Activated naive CD4-positive, alpha-beta T cell treated with anti-CD3 and anti-CD28 coated beads for 36 hours (primary cell): ENCODE measurements at regions not wholly inside any gene's neighbourhood (a gene's known extent, or its start where the extent isn't known, plus 50 kb on each side); places are given as distances from the start of the nearest gene placed in this dataset.
A peak's percentile ranks its signal among the peaks of the same experiment; 100 is the strongest.

Experiments used
- CTCF ChIA-PET: fragments of 350-600 bp; sonication (Branson Sonifier 250); formaldehyde crosslinking; loops from one replicate; lab custom pipeline; 2021; ENCODE audit warnings: antibody characterized with exemption; lab: Charles Lee
- DNase-seq: peaks from one replicate; pipeline ENCODE4 v3.0.0-alpha.2; 2020
- H3K27ac Mint-ChIP-seq: one replicate; pipeline ENCODE4 v1.8.0; 2021; ENCODE audit warnings: mild to moderate bottlenecking, mixed read lengths
- H3K27me3 Mint-ChIP-seq: one replicate; pipeline ENCODE4 v1.8.0; 2021; ENCODE audit warnings: low read depth, mixed read lengths
- H3K36me3 Mint-ChIP-seq: one replicate; pipeline ENCODE4 v1.8.0; 2021; ENCODE audit warnings: low read depth, mixed read lengths
- H3K4me1 Mint-ChIP-seq: one replicate; pipeline ENCODE4 v1.8.0; 2021; ENCODE audit warnings: low read depth, mixed read lengths
- H3K4me3 Mint-ChIP-seq: one replicate; pipeline ENCODE4 v1.8.0; 2021; ENCODE audit warnings: mild to moderate bottlenecking, moderate library complexity, mixed read lengths
- H3K9me3 Mint-ChIP-seq: one replicate; pipeline ENCODE4 v1.8.0; 2021; ENCODE audit warnings: mixed read lengths
- intact Hi-C: fragments of 100-400 bp; cut with micrococcal nuclease; formaldehyde crosslinking; loops from one replicate; pipeline ENCODE4 v1.15.1; 2023

DNA sequence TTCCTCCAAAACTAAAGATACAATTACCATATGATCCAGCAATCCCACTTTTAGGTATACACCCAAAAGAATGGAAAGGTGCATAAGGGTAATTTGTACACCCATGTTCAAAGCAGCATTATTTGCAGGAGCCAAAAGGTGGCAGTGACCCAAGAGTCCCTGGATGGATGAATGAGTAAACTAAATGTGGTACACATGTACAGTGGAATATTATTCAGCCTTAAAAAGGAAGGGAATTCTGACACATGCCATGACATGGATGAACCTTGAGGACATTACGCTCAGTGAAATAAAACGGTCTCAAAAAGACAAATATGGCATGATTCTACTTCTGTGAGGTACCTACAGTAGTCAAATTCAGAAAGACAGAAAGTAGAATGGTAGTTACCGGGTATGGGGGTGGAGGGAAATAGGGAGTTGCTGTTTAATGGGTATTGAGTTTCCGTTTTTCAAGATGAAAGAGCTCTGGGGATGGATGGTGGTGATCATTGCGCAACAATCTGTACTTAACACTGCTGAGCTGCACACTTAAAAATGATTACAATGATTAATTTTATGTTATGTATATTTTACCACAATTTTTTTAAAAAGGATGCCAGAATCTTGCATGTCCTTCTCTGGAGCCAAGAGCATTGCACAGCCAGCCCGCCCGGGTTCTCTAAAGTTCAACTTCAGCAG is 518.9 kb upstream of the JARID2 start:
- Mint-ChIP-seq H3K27me3 (no peaks in the 10 kb centered on the region), H3K4me3 (no peak overlapping the region), H3K27ac (no peak overlapping the region), H3K4me1 (peaks cover 58% of the 10 kb centered on the region), H3K36me3 (peaks cover 3% of the 10 kb centered on the region), H3K9me3 (peaks cover 2% of the 10 kb centered on the region)
- CTCF ChIA-PET, result interaction anchor here (1.7 kb wide), 1 partner anchor 15 kb away, joined by 6 read pairs; no protein-coding TSS in a partner anchor
- intact Hi-C loops, result no loop called here
- DNase-seq, result no peak

DNA sequence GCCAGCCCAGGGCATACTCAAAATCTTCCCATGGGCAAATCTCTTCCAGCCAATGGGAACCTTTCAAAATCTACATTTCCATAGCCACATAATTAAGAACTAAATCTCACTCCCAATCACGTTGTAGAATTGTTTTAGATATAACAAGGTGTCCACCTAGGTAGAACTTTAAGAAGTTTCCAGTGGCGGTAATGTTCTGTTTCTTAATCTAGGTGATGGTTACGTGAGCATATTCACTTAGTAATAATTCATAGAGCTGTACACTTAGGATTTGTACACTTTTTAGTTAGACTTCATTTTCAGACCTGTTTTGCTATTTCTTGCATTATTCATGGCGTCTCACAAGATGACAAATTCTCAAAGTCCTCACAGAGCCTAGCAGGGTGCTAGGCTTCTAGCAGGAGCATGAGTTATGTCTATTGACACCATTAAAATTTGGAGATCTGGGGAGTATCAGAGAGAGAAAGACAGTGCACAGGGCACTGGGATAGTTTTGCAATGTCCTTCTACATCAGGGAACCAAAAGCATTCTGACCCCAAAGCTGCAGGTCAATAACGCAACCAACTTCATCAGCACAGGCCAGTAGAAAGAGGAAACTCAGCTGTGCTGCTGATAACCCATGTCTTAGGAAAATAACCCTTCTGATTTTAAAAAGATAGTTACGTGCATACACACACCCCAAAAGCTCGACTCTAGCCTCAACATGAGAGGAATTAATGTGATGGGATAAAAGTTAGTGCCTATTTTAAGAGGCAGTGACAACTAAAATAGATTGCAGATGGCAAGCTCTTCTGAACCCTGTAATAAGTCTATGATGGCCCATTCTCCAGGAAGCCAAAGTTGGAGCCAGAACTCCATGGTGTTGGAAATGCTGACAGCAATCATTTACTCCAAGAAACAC is 518.1 kb upstream of the JARID2 start:
- H3K36me3 Mint-ChIP-seq, result peaks cover 3% of the 10 kb centered on the region
- CTCF ChIA-PET, result interaction anchor here (1.0 kb wide), 1 partner anchor 10 kb away, joined by 3 read pairs; no protein-coding TSS in a partner anchor

DNA sequence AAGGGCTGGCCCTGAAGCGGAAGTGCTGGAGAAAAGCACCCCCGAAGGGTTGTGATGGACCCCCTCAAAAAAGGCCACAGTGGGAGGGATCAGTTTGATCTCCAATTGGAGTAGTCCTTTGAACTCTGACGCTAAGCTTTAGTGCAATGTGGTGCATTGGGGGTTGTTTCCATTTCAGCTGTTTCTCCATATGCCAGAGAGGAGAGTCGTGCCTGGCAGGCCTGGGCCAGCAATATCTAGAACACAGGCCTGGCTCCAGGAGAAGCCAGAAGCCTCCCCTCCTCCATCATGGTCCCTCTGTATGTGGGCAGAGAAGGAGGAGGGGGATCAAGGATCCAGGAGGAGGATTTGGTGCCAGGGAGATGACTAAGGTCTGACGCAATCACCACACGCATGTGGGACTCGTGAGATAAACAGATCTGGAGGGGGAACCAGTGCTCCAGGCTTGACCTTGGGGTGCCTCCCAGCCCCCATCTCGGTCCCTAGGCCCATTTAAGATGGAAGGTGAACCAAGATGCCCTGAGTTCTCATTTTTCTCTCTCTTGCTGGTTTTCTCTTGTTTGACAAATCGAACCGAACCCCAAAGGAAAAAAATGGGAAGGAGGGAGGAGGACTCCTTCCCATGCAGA is 517.4 kb upstream of the JARID2 start:
- intact Hi-C loops, result no loop called here
- CTCF ChIA-PET, result interaction anchor here (1.0 to 1.4 kb wide), 2 partner anchors 11 kb away, joined by 3 to 4 read pairs; no protein-coding TSS in a partner anchor
- Mint-ChIP-seq H3K9me3 (peaks cover under 1% of the 10 kb centered on the region), H3K27ac (no peak overlapping the region), H3K4me3 (no peak overlapping the region), H3K4me1 (peaks cover 64% of the 10 kb centered on the region), H3K36me3 (peaks cover 3% of the 10 kb centered on the region), H3K27me3 (no peaks in the 10 kb centered on the region)
- DNase-seq, result no peak

More for the DNA sequence above, 518.1 kb upstream of the JARID2 start:
- peaks cover 63% of the 10 kb centered on the region for H3K4me1 Mint-ChIP-seq
- no peak overlapping the region for H3K27ac Mint-ChIP-seq
- intact Hi-C loops, result no loop called here
- peaks cover 2% of the 10 kb centered on the region for H3K9me3 Mint-ChIP-seq
- no peaks in the 10 kb centered on the region for H3K27me3 Mint-ChIP-seq
- no peak for DNase-seq
- no peak overlapping the region for H3K4me3 Mint-ChIP-seq

DNA sequence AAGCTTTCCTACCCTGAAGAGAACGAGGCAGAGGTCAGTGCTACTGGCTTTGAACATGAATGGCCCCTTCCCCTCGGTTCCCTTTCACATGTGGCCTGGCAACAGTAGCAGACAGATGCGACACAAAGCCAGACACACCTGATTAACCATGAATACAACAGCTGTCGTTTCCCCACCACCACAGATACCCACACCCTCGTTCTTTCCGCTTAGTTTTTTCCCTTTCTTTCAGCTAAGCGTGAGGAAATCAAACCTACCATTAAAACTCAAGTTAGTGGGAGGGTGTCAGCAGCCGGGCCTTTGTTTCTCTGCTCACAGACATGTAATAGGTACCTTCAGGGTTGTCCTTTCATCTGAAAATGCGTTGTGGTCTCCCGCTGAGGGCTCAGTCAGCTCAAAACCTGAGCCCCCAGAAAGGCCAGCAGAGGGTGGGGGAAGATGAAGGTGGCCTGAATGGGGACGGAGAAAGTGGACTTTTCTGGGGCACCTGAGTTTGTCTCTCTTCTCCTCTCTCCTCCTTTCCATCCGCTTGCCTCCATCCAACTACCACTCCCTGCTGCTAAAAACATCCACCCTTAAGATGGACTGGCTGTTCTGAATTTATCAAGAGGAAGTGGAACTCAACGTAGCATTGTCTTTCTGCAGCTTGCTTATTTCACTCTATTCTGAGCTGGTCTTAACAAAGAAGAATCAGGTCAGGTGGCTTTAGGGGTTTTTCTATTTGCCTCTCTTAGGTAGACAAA is 516.6 kb upstream of the JARID2 start:
- H3K9me3 Mint-ChIP-seq, result no peaks in the 10 kb centered on the region
- no peaks in the 10 kb centered on the region for H3K27me3 Mint-ChIP-seq
- peaks cover 69% of the 10 kb centered on the region for H3K4me1 Mint-ChIP-seq
- no peak for DNase-seq
- H3K36me3 Mint-ChIP-seq, result peaks cover 3% of the 10 kb centered on the region
- no peak overlapping the region for H3K4me3 Mint-ChIP-seq
- intact Hi-C loops, result no loop called here
- CTCF ChIA-PET, result interaction anchor here (1.4 to 2.0 kb wide), 2 partner anchors 12 to 18 kb away, joined by 4 to 8 read pairs; no protein-coding TSS in a partner anchor
- peak overlapping the region; percentile 96 for H3K27ac Mint-ChIP-seq

DNA sequence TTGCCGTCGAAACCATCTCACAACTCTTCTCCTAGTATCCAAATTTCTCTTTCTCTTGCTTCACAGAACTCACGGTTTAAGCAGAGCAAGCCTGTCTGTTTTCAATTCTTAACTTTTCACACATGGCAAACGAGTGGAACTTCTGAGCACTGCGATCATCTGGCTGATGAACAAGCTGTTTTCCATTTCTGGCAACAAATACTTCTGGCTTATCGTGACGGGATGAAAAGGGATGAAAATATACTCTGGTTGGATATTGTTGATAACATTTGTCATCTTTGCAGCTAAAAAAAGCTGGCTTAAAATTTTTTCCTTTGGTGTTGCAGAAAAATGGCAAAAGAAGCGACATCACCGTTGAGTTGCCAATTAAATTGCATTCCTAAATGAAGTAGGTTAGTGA is 515.2 kb upstream of the JARID2 start:
- H3K9me3 Mint-ChIP-seq, result no peaks in the 10 kb centered on the region
- no peak overlapping the region for H3K4me3 Mint-ChIP-seq
- H3K4me1 Mint-ChIP-seq, result peaks cover 81% of the 10 kb centered on the region
- CTCF ChIA-PET, result interaction anchor here (2.0 kb wide), 1 partner anchor 20 kb away, joined by 8 read pairs; no protein-coding TSS in a partner anchor
- peaks cover 3% of the 10 kb centered on the region for H3K36me3 Mint-ChIP-seq
- peak overlapping the region; percentile 96 for H3K27ac Mint-ChIP-seq
- no peak for DNase-seq
- H3K27me3 Mint-ChIP-seq, result no peaks in the 10 kb centered on the region
- intact Hi-C loops, result loop anchor here (5.0 to 10.0 kb wide), 6 partner anchors 348 to 1594 kb away; no protein-coding TSS in a partner anchor

DNA sequence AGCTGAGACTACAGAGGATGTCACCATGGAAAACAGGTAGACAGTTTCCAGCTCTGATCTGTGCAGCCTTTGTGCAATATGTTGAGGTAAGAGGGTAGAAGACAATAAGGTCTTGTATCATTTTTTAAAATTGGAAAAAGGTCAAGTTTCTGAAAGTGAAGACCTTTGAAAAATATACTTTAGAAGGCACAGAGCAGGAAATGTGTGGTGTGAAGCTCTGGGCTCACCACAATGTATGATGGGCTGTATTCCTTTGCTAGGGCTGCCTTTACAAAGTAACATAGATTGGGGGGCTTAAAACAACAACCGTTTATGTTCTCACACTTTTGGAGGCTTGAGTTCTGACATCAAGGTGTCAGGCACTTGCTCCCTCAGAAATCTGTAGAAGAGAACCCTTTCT is 514.3 kb upstream of the JARID2 start:
- DNase-seq, result no peak
- peak overlapping the region; percentile 96 for H3K27ac Mint-ChIP-seq
- intact Hi-C loops, result loop anchor here (1.0 to 10.0 kb wide), 12 partner anchors 9 to 1593 kb away; no protein-coding TSS in a partner anchor
- H3K4me1 Mint-ChIP-seq, result peaks cover 91% of the 10 kb centered on the region
- H3K9me3 Mint-ChIP-seq, result no peaks in the 10 kb centered on the region
- H3K36me3 Mint-ChIP-seq, result peaks cover 3% of the 10 kb centered on the region
- CTCF ChIA-PET, result interaction anchor here (1.0 to 2.0 kb wide), 2 partner anchors 20 to 70 kb away, joined by 3 to 8 read pairs; no protein-coding TSS in a partner anchor
- H3K4me3 Mint-ChIP-seq, result no peak overlapping the region
- no peaks in the 10 kb centered on the region for H3K27me3 Mint-ChIP-seq

DNA sequence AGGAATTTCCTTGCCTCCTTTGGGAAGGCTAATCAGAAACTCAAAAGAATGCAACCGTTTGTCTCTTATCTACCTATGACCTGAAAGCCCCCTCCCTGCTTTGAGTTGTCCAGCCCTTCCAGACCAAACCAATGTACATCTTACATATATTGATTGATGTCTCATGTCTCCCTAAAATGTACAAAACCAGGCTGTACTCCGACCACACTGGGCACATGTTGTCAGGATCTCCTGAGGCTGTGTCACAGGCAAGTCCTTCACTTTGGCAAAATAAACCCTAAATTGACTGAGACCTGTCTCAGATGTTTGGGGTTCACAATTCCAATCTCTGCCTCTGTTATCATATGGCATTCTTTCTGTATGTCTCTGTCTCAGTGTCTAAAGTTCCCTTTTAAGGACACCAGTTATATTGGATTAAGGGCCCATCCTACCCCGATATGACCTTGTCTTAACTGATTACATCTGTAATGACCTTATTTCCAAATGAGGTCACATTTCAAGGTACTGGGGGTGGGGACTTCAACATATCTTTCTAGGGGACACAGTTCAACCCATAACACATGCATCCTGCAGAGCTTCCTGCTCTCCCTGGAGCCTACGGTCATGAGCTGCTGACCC is 513.5 kb upstream of the JARID2 start:
- CTCF ChIA-PET, result interaction anchor here (0.8 to 2.0 kb wide), 3 partner anchors 9 to 71 kb away, joined by 3 to 8 read pairs (median 3); no protein-coding TSS in a partner anchor

DNA sequence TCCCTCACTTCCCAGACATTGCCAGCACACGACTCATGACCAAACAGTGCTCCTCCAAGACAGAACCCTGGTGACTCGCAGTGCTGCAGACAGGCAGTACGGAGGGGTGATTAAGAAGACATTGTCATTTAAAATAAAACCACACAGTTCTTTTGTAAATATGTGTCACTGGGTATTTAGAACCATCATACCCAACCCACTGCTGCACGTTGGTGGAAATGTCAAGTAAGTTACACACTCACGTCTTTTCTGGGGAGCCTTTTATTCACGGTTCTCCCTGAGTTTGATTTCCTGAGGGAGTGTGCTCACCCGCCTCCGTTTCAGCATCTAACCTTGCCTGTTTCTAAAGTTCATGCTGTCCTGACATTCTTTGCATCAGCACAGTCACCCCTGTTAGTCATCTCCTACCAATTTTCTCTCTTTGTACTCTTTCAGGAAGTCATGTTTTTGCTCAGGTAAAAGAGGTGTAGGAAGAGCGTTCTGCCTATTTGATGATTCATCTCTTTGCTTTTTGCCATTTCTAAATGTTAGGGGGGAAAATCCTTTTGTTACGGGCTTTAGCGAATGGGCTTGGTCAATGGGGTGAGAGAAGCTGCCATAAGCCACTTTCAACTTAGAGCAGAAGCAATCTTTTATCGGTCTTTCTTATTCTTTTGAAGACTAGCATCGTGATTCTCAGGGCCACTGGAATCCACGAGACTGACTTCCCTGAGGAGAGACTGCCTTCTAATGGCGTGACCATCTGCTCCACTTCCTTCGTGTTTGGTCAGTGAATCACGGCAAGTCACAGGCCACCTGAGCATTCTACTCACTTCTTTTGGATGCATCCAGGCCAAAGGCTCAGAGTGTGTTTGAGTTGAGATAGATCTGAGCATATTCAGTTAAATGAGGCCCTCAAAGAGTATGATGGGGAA is 512.8 kb upstream of the JARID2 start:
- intact Hi-C loops, result loop anchor here (1.0 to 10.0 kb wide), 24 partner anchors 10 to 1592 kb away; partner anchors contain the start of gene CD83
- Mint-ChIP-seq H3K27me3 (no peaks in the 10 kb centered on the region), H3K4me1 (peaks cover 97% of the 10 kb centered on the region), H3K36me3 (peaks cover 3% of the 10 kb centered on the region), H3K4me3 (peak overlapping the region; percentile 43), H3K27ac (peak overlapping the region; percentile 96), H3K9me3 (no peaks in the 10 kb centered on the region)
- CTCF ChIA-PET, result interaction anchor here (0.8 to 2.0 kb wide), 2 partner anchors 9 to 22 kb away, joined by 3 to 8 read pairs; no protein-coding TSS in a partner anchor
- peak; percentile 76 for DNase-seq

More for the DNA sequence above, 513.5 kb upstream of the JARID2 start:
- Mint-ChIP-seq H3K36me3 (peaks cover 3% of the 10 kb centered on the region), H3K4me3 (peak overlapping the region; percentile 43), H3K4me1 (peaks cover 96% of the 10 kb centered on the region), H3K27ac (peak overlapping the region; percentile 96), H3K9me3 (no peaks in the 10 kb centered on the region), H3K27me3 (no peaks in the 10 kb centered on the region)
- intact Hi-C loops, result loop anchor here (1.0 to 10.0 kb wide), 12 partner anchors 10 to 1592 kb away; no protein-coding TSS in a partner anchor
- DNase-seq, result no peak

DNA sequence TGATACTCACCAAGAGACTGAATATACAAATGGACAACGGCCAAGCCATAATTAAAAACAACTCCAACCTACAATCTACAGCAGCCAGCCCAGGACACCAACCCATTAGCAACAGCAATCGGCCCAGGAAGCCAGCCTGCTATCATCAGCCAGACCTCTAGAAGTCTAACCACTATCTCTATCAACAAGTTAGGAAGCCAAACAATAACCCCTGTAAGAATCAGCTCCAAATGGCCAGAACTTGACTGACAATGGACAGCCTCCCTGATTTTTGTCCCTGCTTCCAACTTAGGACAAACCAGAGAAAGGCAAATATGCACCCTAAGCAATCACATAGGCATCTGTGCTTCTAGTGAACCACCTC is 511.8 kb upstream of the JARID2 start:
- no peak for DNase-seq
- intact Hi-C loops, result loop anchor here (1.0 to 10.0 kb wide), 7 partner anchors 59 to 1591 kb away; no protein-coding TSS in a partner anchor
- Mint-ChIP-seq H3K4me1 (peaks cover 97% of the 10 kb centered on the region), H3K9me3 (no peaks in the 10 kb centered on the region), H3K4me3 (no peak overlapping the region), H3K27me3 (no peaks in the 10 kb centered on the region), H3K27ac (peak overlapping the region; percentile 96), H3K36me3 (peaks cover 3% of the 10 kb centered on the region)
- CTCF ChIA-PET, result interaction anchor here (0.7 to 1.1 kb wide), 3 partner anchors 10 to 140 kb away, joined by 3 to 4 read pairs (median 3); no protein-coding TSS in a partner anchor
